ENCODE measurements at regions not wholly inside any gene's neighbourhood (a gene's known extent, or its start where the extent isn't known, plus 50 kb on each side); places are given as distances from the start of the nearest gene placed in this dataset.

GRCh38 chr14:106508216-106508615 lies 981.8 kb downstream of the TMEM121 start:
- Histone ChIP-seq H3K36me3 (no peaks in the 10 kb centered on the region), H3K4me1 (no peaks in the 10 kb centered on the region), H3K27me3 (no peaks in the 10 kb centered on the region), H3K4me3 (no peak overlapping the region), H3K9me3 (no peaks in the 10 kb centered on the region), H3K27ac (peak overlapping the region in 2 of 4 donors; percentile 26 to 51)
- 33 to 35% methylated on average over 2 to 3 of the region's 3 CpGs for WGBS, 2 donors (ENCODE audit: low coverage in 1 of 2)
- TF ChIP-seq EP300 (IDR thresholded peaks at IDR 0.05; ENCODE audit: low read depth), result no peak
- no peak for TF ChIP-seq CTCF (IDR thresholded peaks at IDR 0.05)
- no peak for TF ChIP-seq POLR2A (IDR thresholded peaks at IDR 0.05)
- no peak for TF ChIP-seq POLR2AphosphoS5 (IDR thresholded peaks at IDR 0.05)
- DNase-seq, result no peak
- intact Hi-C loops (cut with DNase I; ENCODE audit: low total_unique reads), result no loop called here
- in situ Hi-C loops (cut with MboI; ENCODE audit: low pct_ligation_motif_present in 1 of 4, low pct_unique_long_range_greater_than_20kb in 1 of 4, low sequenced_read_pairs in 3 of 4), result no loop called here

- no peaks in the 10 kb centered on the region for H3K27me3 ChIP-seq
- H3K27ac ChIP-seq, result no peak overlapping the region
- no peak for DNase-seq
- intact Hi-C loops (cut with DNase I; ENCODE audit: low total_unique reads), result no loop called here
- H3K9me3 ChIP-seq, result no peaks in the 10 kb centered on the region
- no peak for TF ChIP-seq EP300 (IDR thresholded peaks at IDR 0.05; ENCODE audit: low read depth)
- TF ChIP-seq CTCF (IDR thresholded peaks at IDR 0.05), result no peak
- TF ChIP-seq POLR2AphosphoS5 (IDR thresholded peaks at IDR 0.05), result no peak
- no peak for TF ChIP-seq POLR2A (IDR thresholded peaks at IDR 0.05)
- H3K36me3 ChIP-seq, result no peaks in the 10 kb centered on the region
- H3K4me3 ChIP-seq, result no peak overlapping the region
- WGBS, 2 donors (ENCODE audit: low coverage in 1 of 2), result 36% methylated on average over 2 of the region's 2 CpGs; no CpG with 5 or more reads in 1 of the 2 donors
- H3K4me1 ChIP-seq, result no peaks in the 10 kb centered on the region
- in situ Hi-C loops (cut with MboI; ENCODE audit: low pct_ligation_motif_present in 1 of 4, low pct_unique_long_range_greater_than_20kb in 1 of 4, low sequenced_read_pairs in 3 of 4), result no loop called here
These were observed 982.8 kb downstream of the TMEM121 start for GRCh38 chr14:106509176-106509575.

- no peak overlapping the region for H3K4me3 ChIP-seq
- no peaks in the 10 kb centered on the region for H3K9me3 ChIP-seq
- in situ Hi-C loops (cut with MboI; ENCODE audit: low pct_ligation_motif_present in 1 of 4, low pct_unique_long_range_greater_than_20kb in 1 of 4, low sequenced_read_pairs in 3 of 4) (no loop called here), intact Hi-C loops (cut with DNase I; ENCODE audit: low total_unique reads) (no loop called here)
- 55 to 84% methylated on average over 3 of the region's 3 CpGs for WGBS, 2 donors (ENCODE audit: low coverage in 1 of 2)
- no peak overlapping the region for H3K27ac ChIP-seq
- TF ChIP-seq EP300 (IDR thresholded peaks at IDR 0.05; ENCODE audit: low read depth) (no peak), CTCF (IDR thresholded peaks at IDR 0.05) (no peak), POLR2AphosphoS5 (IDR thresholded peaks at IDR 0.05) (no peak), POLR2A (IDR thresholded peaks at IDR 0.05) (no peak)
- H3K36me3 ChIP-seq, result no peaks in the 10 kb centered on the region
- no peaks in the 10 kb centered on the region for H3K4me1 ChIP-seq
- DNase-seq, result no peak
- H3K27me3 ChIP-seq, result no peaks in the 10 kb centered on the region
These were observed 983.4 kb downstream of the TMEM121 start for GRCh38 chr14:106509807-106510206.

GRCh38 chr14:106511006-106511799 lies 984.8 kb downstream of the TMEM121 start:
- peak; percentile 24 for DNase-seq
- Histone ChIP-seq H3K4me3 (no peak overlapping the region), H3K27ac (peak overlapping the region in 3 of 4 donors; percentile 8 to 38 (median 9)), H3K9me3 (no peaks in the 10 kb centered on the region), H3K4me1 (no peaks in the 10 kb centered on the region), H3K36me3 (no peaks in the 10 kb centered on the region), H3K27me3 (no peaks in the 10 kb centered on the region)
- no peak for TF ChIP-seq EP300 (IDR thresholded peaks at IDR 0.05; ENCODE audit: low read depth)
- TF ChIP-seq CTCF (IDR thresholded peaks at IDR 0.05), result no peak
- TF ChIP-seq POLR2AphosphoS5 (IDR thresholded peaks at IDR 0.05), result peak in 1 of 3 donors; percentile 39
- peak; percentile 21 for TF ChIP-seq POLR2A (IDR thresholded peaks at IDR 0.05)
- intact Hi-C loops (cut with DNase I; ENCODE audit: low total_unique reads), result no loop called here
- in situ Hi-C loops (cut with MboI; ENCODE audit: low pct_ligation_motif_present in 1 of 4, low pct_unique_long_range_greater_than_20kb in 1 of 4, low sequenced_read_pairs in 3 of 4), result no loop called here
- 50 to 59% methylated on average over 1 to 9 of the region's 9 CpGs for WGBS, 2 donors (ENCODE audit: low coverage in 1 of 2)
